Upper lobe of left lung (tissue), 6 donors: ENCODE measurements at regions not wholly inside any gene's neighbourhood (a gene's known extent, or its start where the extent isn't known, plus 50 kb on each side); places are given as distances from the start of the nearest gene placed in this dataset.
"Not testable (repeated sequence)": the region's sequence is repeated elsewhere in the genome, so short reads cannot be mapped to it uniquely, and the experiment has no call there.

ENCODE experiments used
- ATAC-seq, 2 donors: fragments of 200-7000 bp; cut with Tn5 transposase; one replicate each; pipeline ENCODE4 v1.9.1; 2022; ENCODE audit warnings: mild to moderate bottlenecking in 2 of 2, moderate library complexity in 2 of 2; ENCODE audit not compliant: low FRiP score in 2 of 2
- DNase-seq, 2 donors: peaks; one replicate each; pipeline ENCODE4 v3.0.0-alpha.2; 2019 to 2020
- H3K27ac ChIP-seq, 4 donors: fragments of 200-600 bp; sonication (generic); one replicate each; pipeline ENCODE4 v1.5.1; 2016 to 2019
- H3K27me3 ChIP-seq, 4 donors: fragments of 200-600 bp; sonication (generic); one replicate each; pipeline ENCODE4 v1.5.1; 2017 to 2019
- H3K36me3 ChIP-seq, 4 donors: fragments of 200-600 bp; sonication (generic); one replicate each; pipeline ENCODE4 v1.5.1; 2016 to 2019
- H3K4me1 ChIP-seq, 4 donors: fragments of 200-600 bp; sonication (generic); one replicate each; pipeline ENCODE4 v1.5.1; 2018 to 2019
- H3K4me3 ChIP-seq, 4 donors: fragments of 200-600 bp; sonication (generic); one replicate each; pipeline ENCODE4 v1.5.1; 2017 to 2019; ENCODE audit warnings: mild to moderate bottlenecking in 2 of 4, moderate library complexity in 1 of 4
- H3K9me3 ChIP-seq, 4 donors: fragments of 200-600 bp; sonication (generic); one replicate each; pipeline ENCODE4 v1.5.1; 2018 to 2019
- CTCF ChIP-seq, 6 experiments: fragments of 450-650 bp in 4 of 6; fragments of 200-600 bp in 2 of 6; sonication (generic) in 2 of 6; IDR thresholded peaks; one replicate each; pipeline ENCODE4 v1.5.1; 2016 to 2019; ENCODE audit warnings: antibody characterized with exemption in 6 of 6
- EP300 ChIP-seq, 4 donors: sonication (generic); formaldehyde crosslinking; IDR thresholded peaks; one replicate each; pipeline ENCODE4 v1.5.1; 2017; ENCODE audit warnings: antibody characterized with exemption in 4 of 4, control low read depth in 2 of 4
- POLR2A ChIP-seq, 4 donors: fragments of 450-650 bp; IDR thresholded peaks; one replicate each; pipeline ENCODE4 v1.5.1; 2016 to 2017; ENCODE audit warnings: antibody characterized with exemption in 4 of 4, mild to moderate bottlenecking in 2 of 4
- POLR2AphosphoS5 ChIP-seq, 2 donors: sonication (generic); formaldehyde crosslinking; IDR thresholded peaks; one replicate each; pipeline ENCODE4 v1.5.1; 2017; ENCODE audit warnings: antibody characterized with exemption in 2 of 2
- WGBS, 2 donors: methylation state at CpG; one replicate each; pipeline ENCODE4 v1.1.5; 2017 to 2018; 5-methylcytosine and 5-hydroxymethylcytosine counted together
- donor health status: DM: no; HTN: no; CAD: no; lungs with moderate emphysema.
- donor health status: DM: no; HTN: yes; CAD: no; lungs with severe emphysema.

DNA sequence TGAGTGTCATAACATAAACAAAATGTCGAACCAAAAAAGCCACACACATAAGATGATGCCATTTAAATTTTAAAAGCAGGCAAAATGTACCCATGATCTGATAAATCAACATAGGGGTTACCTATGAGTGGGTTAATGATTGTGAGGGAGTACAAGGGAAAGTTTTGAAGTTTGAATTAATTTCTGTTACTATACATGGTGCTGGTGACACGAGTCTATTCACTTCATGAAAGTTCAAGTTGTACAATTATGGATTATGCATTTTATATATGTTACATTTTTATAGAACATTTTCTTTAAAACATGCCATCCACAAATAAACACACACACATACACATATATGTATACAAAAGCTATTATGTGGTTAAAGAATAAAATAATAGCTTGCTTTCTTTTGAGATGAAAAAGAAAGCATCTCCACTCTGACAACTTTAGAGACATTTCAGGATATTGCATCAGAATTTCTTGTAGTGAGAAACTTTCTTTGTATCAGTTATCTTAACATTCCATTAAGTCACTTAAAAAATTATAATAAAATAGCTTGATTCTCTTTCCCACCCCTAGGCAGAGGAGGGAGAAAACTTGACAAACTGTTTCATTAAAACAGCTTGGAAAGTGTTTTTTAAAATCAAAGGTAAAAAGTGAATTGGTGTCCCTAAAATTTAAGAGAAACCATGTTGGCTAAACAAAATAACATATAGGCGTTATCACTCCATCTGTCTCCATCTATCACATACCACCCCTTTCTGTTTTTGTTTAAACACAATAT is 891.8 kb upstream of the NDST4 start:
- no peaks in the 10 kb centered on the region for H3K36me3 ChIP-seq
- ATAC-seq: no peak
- no peak overlapping the region for H3K27ac ChIP-seq
- no peak for DNase-seq
- TF ChIP-seq POLR2A (IDR thresholded peaks at IDR 0.05): no peak
- TF ChIP-seq POLR2AphosphoS5 (IDR thresholded peaks at IDR 0.05): no peak
- no peak for TF ChIP-seq EP300 (IDR thresholded peaks at IDR 0.05)
- TF ChIP-seq CTCF (IDR thresholded peaks at IDR 0.05): no peak
- no peaks in the 10 kb centered on the region for H3K27me3 ChIP-seq
- 58 to 68% methylated on average over 3 of the region's 3 CpGs for WGBS, 2 donors
- H3K4me3 ChIP-seq: no peak overlapping the region
- no peaks in the 10 kb centered on the region for H3K9me3 ChIP-seq
- no peaks in the 10 kb centered on the region for H3K4me1 ChIP-seq

DNA sequence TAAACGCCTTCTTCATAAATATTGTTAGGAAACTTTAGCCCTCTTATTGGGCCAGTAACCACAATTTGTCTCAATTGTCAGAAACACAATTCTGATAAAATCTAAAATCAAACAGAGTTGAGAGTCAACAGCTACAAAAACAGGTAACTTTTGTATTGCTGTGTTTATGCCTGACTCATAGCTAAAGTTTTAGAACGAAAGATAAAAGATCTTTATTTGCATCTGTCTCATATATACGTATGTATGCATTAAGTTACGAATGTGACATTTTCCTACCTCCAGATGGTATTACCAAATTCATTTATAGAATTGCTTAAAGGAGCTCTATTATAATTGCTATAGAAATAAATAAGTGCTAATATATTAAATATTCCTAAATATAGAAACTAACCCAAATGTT is 887.9 kb upstream of the NDST4 start:
- ATAC-seq (no peak), DNase-seq (no peak)
- TF ChIP-seq CTCF (IDR thresholded peaks at IDR 0.05) (no peak), POLR2AphosphoS5 (IDR thresholded peaks at IDR 0.05) (no peak), POLR2A (IDR thresholded peaks at IDR 0.05) (no peak), EP300 (IDR thresholded peaks at IDR 0.05) (no peak)
- WGBS, 2 donors: 90 to 91% methylated on average over 4 of the region's 4 CpGs
- no peaks in the 10 kb centered on the region for H3K9me3 ChIP-seq
- no peaks in the 10 kb centered on the region for H3K36me3 ChIP-seq
- H3K4me1 ChIP-seq: no peaks in the 10 kb centered on the region
- H3K27me3 ChIP-seq: no peaks in the 10 kb centered on the region
- no peak overlapping the region for H3K4me3 ChIP-seq
- H3K27ac ChIP-seq: no peak overlapping the region

DNA sequence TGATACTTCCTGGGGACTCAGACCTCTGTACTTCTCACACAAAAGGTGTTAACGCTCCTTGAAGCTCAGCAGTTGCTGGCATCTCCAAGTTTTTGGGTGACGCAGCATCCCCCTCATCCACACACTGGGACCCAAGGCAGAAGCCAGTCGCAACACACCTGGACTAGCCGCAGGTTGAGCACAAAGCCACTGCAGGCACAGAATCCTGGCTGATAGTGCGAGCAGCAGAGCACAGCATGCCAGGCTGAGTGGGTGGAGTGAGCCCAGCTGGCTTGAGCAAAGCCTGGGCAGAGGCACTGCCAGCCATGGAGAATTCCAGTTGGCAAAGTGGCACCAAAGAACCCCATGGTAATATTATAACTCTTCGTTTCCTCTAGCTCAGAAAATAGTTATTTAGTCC is 873.2 kb upstream of the NDST4 start:
- WGBS, 2 donors: 86 to 91% methylated on average over 5 to 6 of the region's 6 CpGs

DNA sequence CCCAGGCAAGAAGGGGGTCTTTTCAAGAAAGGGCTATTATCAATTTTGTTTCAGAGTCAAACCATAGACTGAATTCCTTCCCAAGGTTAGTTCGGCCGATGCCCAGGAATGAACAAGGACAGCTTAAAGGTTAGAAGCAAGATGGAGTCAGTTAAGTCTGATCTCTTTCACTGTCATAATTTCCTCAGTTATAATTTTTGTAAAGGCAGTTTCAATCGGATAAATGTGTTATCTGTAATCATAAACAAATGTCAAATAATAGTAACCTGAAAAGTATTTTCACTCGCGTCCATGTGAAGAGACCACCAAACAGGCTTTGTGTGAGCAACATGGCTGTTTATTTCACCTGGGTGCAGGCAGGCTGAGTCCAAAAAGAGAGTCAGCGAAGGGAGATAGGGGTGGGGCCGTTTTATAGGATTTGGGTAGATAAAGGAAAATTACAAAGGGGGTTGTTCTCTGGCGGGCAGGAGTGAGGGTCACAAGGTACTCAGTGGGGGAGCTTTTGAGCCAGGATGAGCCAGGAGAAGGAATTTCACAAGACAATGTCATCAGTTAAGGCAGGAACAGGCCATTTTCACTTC is 862.1 kb upstream of the NDST4 start:
- not testable (repeated sequence) for ATAC-seq, H3K27me3 ChIP-seq, H3K36me3 ChIP-seq, DNase-seq, H3K4me1 ChIP-seq, H3K4me3 ChIP-seq, H3K27ac ChIP-seq, H3K9me3 ChIP-seq
- 73 to 75% methylated on average over 8 of the region's 8 CpGs for WGBS, 2 donors

More for the DNA sequence above, 873.2 kb upstream of the NDST4 start:
- TF ChIP-seq EP300 (IDR thresholded peaks at IDR 0.05) (no peak), CTCF (IDR thresholded peaks at IDR 0.05) (peak in 1 of 6 experiments; percentile 6)
- no peak overlapping the region for H3K4me3 ChIP-seq
- H3K27me3 ChIP-seq: no peaks in the 10 kb centered on the region
- ATAC-seq: no peak
- no peak overlapping the region for H3K27ac ChIP-seq
- no peaks in the 10 kb centered on the region for H3K36me3 ChIP-seq
- no peak for DNase-seq
- no peaks in the 10 kb centered on the region for H3K9me3 ChIP-seq
- H3K4me1 ChIP-seq: no peaks in the 10 kb centered on the region

DNA sequence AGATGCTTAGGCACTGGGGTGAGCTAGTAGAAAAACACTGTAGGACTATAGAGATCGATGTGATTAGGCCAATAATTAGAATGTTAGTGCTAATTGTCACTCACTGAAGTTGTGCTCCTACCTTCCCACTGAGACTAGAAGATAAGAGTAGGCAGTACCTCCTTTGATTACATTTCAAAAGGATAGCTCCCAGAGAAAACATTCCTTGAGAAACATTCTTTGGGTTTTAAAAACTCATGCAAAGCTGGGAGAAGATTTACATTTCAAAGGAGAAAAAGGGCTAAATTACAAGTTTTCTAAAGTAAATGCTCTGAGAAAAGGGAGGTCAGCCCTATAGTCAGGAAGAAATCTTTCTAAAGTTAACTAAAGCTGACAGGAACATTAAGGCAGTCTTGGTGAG is 860.3 kb upstream of the NDST4 start:
- Histone ChIP-seq H3K36me3 (no peaks in the 10 kb centered on the region), H3K27ac (no peak overlapping the region), H3K27me3 (no peaks in the 10 kb centered on the region), H3K4me3 (no peak overlapping the region), H3K4me1 (no peaks in the 10 kb centered on the region), H3K9me3 (peaks cover 0 to 2% (median 0%) of the 10 kb centered on the region in 4 donors)
- WGBS, 2 donors: 15 to 27% methylated on average over 1 of the region's 1 CpG
- DNase-seq: no peak
- TF ChIP-seq CTCF (IDR thresholded peaks at IDR 0.05): no peak
- no peak for TF ChIP-seq POLR2A (IDR thresholded peaks at IDR 0.05)
- TF ChIP-seq EP300 (IDR thresholded peaks at IDR 0.05): no peak
- no peak for TF ChIP-seq POLR2AphosphoS5 (IDR thresholded peaks at IDR 0.05)
- no peak for ATAC-seq
